Neural progenitor cell (in vitro differentiated cells): ENCODE measurements at regions not wholly inside any gene's neighbourhood (a gene's known extent, or its start where the extent isn't known, plus 50 kb on each side); places are given as distances from the start of the nearest gene placed in this dataset.

Source experiments
- DNase-seq: peaks from one replicate; pipeline ENCODE4 v3.0.0-alpha.2; 2016; ENCODE audit warnings: low spot score
- H2AFZ ChIP-seq: fragments of 200-600 bp; sonication (generic); replicated peaks from 2 replicates; pipeline ENCODE4 v1.6.1; 2016; ENCODE audit warnings: antibody characterized with exemption
- H3F3A ChIP-seq: fragments of 200-600 bp; sonication (generic); 2 replicates; pipeline ENCODE4 v1.6.1; 2016; ENCODE audit warnings: antibody characterized with exemption, low read depth
- H3K27ac ChIP-seq: fragments of 200-600 bp; sonication (generic); 2 replicates; pipeline ENCODE4 v1.5.1; 2016; ENCODE audit warnings: mild to moderate bottlenecking
- H3K27me3 ChIP-seq: fragments of 200-600 bp; sonication (generic); 2 replicates; pipeline ENCODE4 v1.6.1; 2016; ENCODE audit warnings: mild to moderate bottlenecking, moderate library complexity
- H3K36me3 ChIP-seq: fragments of 200-600 bp; sonication (generic); 2 replicates; pipeline ENCODE4 v1.5.1; 2016
- H3K4me1 ChIP-seq: fragments of 200-600 bp; sonication (generic); 2 replicates; pipeline ENCODE4 v1.6.1; 2016; ENCODE audit warnings: mixed run types
- H3K4me2 ChIP-seq: fragments of 200-600 bp; sonication (generic); 2 replicates; pipeline ENCODE4 v1.6.1; 2016
- H3K4me3 ChIP-seq: fragments of 200-600 bp; sonication (generic); 2 replicates; pipeline ENCODE4 v1.5.1; 2016
- H3K79me2 ChIP-seq: fragments of 200-600 bp; sonication (generic); 2 replicates; pipeline ENCODE4 v1.6.1; 2016; ENCODE audit warnings: low read depth
- H3K9ac ChIP-seq: fragments of 200-600 bp; sonication (generic); 2 replicates; pipeline ENCODE4 v1.6.1; 2016
- H3K9me3 ChIP-seq: fragments of 200-600 bp; sonication (generic); 2 replicates; pipeline ENCODE4 v1.5.1; 2016; ENCODE audit warnings: low read depth
- H4K20me1 ChIP-seq: fragments of 200-600 bp; sonication (generic); 2 replicates; pipeline ENCODE4 v1.6.1; 2016; ENCODE audit warnings: low read depth
- H3K27ac Mint-ChIP-seq: 3 replicates; pipeline ENCODE4 v1.8.0; 2021; ENCODE audit warnings: mixed read lengths
- H3K27me3 Mint-ChIP-seq: 2 replicates; pipeline ENCODE4 v1.8.0; 2022; ENCODE audit warnings: low read depth, mild to moderate bottlenecking, inconsistent platforms, moderate library complexity, mixed read lengths; ENCODE audit not compliant: insufficient read depth
- H3K36me3 Mint-ChIP-seq: 3 replicates; pipeline ENCODE4 v1.8.0; 2021; ENCODE audit warnings: mixed read lengths
- H3K4me1 Mint-ChIP-seq: 3 replicates; pipeline ENCODE4 v1.8.0; 2021; ENCODE audit warnings: mixed read lengths
- H3K4me3 Mint-ChIP-seq: 3 replicates; pipeline ENCODE4 v1.8.0; 2021; ENCODE audit warnings: mild to moderate bottlenecking, moderate library complexity, mixed read lengths
- H3K9me3 Mint-ChIP-seq: 3 replicates; pipeline ENCODE4 v1.8.0; 2020; ENCODE audit warnings: mixed read lengths
- CTCF ChIP-seq: fragments of 200-600 bp; sonication (generic); IDR thresholded peaks from 2 replicates; pipeline ENCODE4 v1.5.1; 2017; ENCODE audit warnings: antibody characterized with exemption, mild to moderate bottlenecking
- EZH2 ChIP-seq: fragments of 200-600 bp; sonication (generic); IDR thresholded peaks from 2 replicates; pipeline ENCODE4 v1.6.1; 2017; ENCODE audit warnings: antibody characterized with exemption, mild to moderate bottlenecking, moderate library complexity
- EZH2phosphoT487 ChIP-seq: fragments of 200-600 bp; sonication (generic); IDR thresholded peaks from 2 replicates; pipeline ENCODE4 v1.6.1; 2017; ENCODE audit warnings: antibody characterized with exemption

- Histone ChIP-seq H3K27me3 (no peaks in the 10 kb centered on the region), H3K9me3 (no peaks in the 10 kb centered on the region), H4K20me1 (no peaks in the 10 kb centered on the region), H3K79me2 (no peaks in the 10 kb centered on the region), H3F3A (no peaks in the 10 kb centered on the region), H3K4me1 (no peaks in the 10 kb centered on the region), H3K27ac (no peak overlapping the region), H3K9ac (no peak overlapping the region), H3K4me3 (no peak overlapping the region), H2AFZ (no peak overlapping the region), H3K4me2 (no peak overlapping the region), H3K36me3 (no peaks in the 10 kb centered on the region)
- Mint-ChIP-seq H3K4me1 (peaks cover 14% of the 10 kb centered on the region), H3K36me3 (no peaks in the 10 kb centered on the region), H3K27ac (no peak overlapping the region), H3K27me3 (peaks cover 6% of the 10 kb centered on the region), H3K9me3 (peaks cover 31% of the 10 kb centered on the region), H3K4me3 (no peak overlapping the region)
- DNase-seq = no peak
- TF ChIP-seq EZH2 (no peak), EZH2phosphoT487 (no peak), CTCF (no peak)
Observed at GRCh38 chr10:131636116-131636515, 264.7 kb upstream of the PPP2R2D start.

GRCh38 chr10:131636841-131637724, 263.7 kb upstream of the PPP2R2D start:
- H4K20me1 ChIP-seq = no peaks in the 10 kb centered on the region
- no peaks in the 10 kb centered on the region for H3F3A ChIP-seq
- H3K4me3 Mint-ChIP-seq = no peak overlapping the region
- H3K27me3 Mint-ChIP-seq = peaks cover 6% of the 10 kb centered on the region
- peaks cover 14% of the 10 kb centered on the region for H3K4me1 Mint-ChIP-seq
- H3K9me3 Mint-ChIP-seq = peaks cover 32% of the 10 kb centered on the region
- TF ChIP-seq CTCF (no peak), EZH2 (no peak), EZH2phosphoT487 (no peak)
- no peak for DNase-seq
- H3K27ac ChIP-seq = no peak overlapping the region
- no peak overlapping the region for H3K4me2 ChIP-seq
- H3K4me1 ChIP-seq = no peaks in the 10 kb centered on the region
- H3K36me3 ChIP-seq = no peaks in the 10 kb centered on the region
- H3K79me2 ChIP-seq = no peaks in the 10 kb centered on the region
- H2AFZ ChIP-seq = no peak overlapping the region
- no peak overlapping the region for H3K27ac Mint-ChIP-seq
- no peaks in the 10 kb centered on the region for H3K36me3 Mint-ChIP-seq
- no peaks in the 10 kb centered on the region for H3K9me3 ChIP-seq
- no peaks in the 10 kb centered on the region for H3K27me3 ChIP-seq
- H3K4me3 ChIP-seq = no peak overlapping the region
- H3K9ac ChIP-seq = no peak overlapping the region

GRCh38 chr10:131638049-131638879, 262.5 kb upstream of the PPP2R2D start:
- Mint-ChIP-seq H3K9me3 (peaks cover 36% of the 10 kb centered on the region), H3K4me1 (peaks cover 14% of the 10 kb centered on the region), H3K27me3 (peaks cover 6% of the 10 kb centered on the region), H3K27ac (no peak overlapping the region), H3K36me3 (no peaks in the 10 kb centered on the region), H3K4me3 (no peak overlapping the region)
- TF ChIP-seq EZH2 = no peak
- TF ChIP-seq CTCF = no peak
- no peak for TF ChIP-seq EZH2phosphoT487
- Histone ChIP-seq H3K27me3 (no peaks in the 10 kb centered on the region), H2AFZ (no peak overlapping the region), H3K4me1 (no peaks in the 10 kb centered on the region), H3K4me2 (no peak overlapping the region), H3K9me3 (no peaks in the 10 kb centered on the region), H3K79me2 (no peaks in the 10 kb centered on the region), H3K36me3 (no peaks in the 10 kb centered on the region), H3K4me3 (no peak overlapping the region), H3F3A (no peaks in the 10 kb centered on the region), H3K9ac (no peak overlapping the region), H4K20me1 (no peaks in the 10 kb centered on the region), H3K27ac (no peak overlapping the region)
- DNase-seq = no peak
